ENCODE measurements at regions not wholly inside any gene's neighbourhood (a gene's known extent, or its start where the extent isn't known, plus 50 kb on each side); places are given as distances from the start of the nearest gene placed in this dataset.

DNA sequence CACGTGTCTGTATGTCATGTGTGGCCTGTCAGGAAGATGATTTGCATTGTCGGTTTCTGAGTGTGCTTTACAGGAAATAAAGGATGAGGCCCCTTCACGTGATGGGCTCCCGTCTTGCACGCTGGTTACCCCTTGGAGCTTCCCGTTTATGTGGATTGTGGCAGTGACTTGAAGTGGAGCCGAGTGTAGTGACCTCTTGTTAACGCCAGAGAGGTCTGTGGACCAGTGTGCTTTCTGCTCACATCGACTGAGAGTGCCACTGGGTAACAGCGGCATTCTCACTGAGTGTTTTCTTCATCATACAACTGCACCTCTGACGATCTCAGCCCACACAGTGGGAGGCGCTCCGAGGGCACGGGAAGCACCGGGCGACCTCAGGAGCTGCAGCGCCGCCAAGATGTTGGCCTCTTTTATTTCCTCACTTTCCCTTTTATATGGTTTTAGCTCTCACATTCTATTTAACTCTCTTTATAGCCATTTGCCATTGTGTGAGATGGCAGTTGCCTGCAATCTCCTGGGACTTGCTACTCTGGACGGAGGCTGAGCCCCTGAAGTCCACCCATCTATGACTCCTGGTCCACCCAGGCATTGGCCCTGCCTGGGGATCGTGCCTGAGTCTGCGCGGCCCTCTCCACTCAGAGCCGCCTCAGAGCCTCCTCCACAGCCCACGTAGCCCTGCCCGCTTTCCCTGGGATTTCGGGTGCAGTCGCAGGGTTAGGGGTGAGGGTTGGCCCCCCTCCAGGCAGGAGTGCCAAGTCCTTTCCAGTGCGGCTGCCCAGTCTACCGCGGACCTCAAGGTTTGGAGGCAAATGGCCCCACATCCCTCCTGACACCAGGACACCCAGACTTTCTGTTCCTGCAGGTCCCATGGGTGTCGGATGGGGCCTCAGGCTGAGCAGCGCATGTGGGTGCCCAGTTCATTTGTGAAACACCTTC lies 238.9 kb downstream of the ERMARD start:
- DNase-seq (ENCODE audit: low read depth) = no peak
- TF ChIP-seq, protein P1, sequence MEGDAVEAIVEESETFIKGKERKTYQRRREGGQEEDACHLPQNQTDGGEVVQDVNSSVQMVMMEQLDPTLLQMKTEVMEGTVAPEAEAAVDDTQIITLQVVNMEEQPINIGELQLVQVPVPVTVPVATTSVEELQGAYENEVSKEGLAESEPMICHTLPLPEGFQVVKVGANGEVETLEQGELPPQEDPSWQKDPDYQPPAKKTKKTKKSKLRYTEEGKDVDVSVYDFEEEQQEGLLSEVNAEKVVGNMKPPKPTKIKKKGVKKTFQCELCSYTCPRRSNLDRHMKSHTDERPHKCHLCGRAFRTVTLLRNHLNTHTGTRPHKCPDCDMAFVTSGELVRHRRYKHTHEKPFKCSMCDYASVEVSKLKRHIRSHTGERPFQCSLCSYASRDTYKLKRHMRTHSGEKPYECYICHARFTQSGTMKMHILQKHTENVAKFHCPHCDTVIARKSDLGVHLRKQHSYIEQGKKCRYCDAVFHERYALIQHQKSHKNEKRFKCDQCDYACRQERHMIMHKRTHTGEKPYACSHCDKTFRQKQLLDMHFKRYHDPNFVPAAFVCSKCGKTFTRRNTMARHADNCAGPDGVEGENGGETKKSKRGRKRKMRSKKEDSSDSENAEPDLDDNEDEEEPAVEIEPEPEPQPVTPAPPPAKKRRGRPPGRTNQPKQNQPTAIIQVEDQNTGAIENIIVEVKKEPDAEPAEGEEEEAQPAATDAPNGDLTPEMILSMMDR (IDR thresholded peaks at IDR 0.05; ENCODE audit: insufficient read depth, low read depth, low read length, missing control alignments) = no peak
- no peak overlapping the region for H3K4me3 ChIP-seq (ENCODE audit: low read length)

DNA sequence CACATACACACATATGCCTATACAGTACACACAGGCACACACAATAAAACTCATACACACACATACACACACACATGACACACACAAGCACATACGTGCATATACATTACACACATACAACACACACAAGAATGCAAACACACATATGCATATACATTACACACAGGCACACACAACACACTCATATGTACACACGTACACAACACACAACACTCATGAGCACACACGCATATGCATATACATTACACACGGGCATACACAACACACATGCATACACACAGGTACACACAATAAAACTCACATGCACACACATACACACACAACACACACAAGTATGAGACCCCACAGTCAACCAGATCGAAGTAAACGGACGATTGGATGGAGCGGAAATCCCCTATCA lies 238.2 kb downstream of the ERMARD start:
- H3K4me3 ChIP-seq (ENCODE audit: low read length) = no peak overlapping the region
- TF ChIP-seq, protein P1 (IDR thresholded peaks at IDR 0.05; ENCODE audit: insufficient read depth, low read depth, low read length, missing control alignments) = no peak

DNA sequence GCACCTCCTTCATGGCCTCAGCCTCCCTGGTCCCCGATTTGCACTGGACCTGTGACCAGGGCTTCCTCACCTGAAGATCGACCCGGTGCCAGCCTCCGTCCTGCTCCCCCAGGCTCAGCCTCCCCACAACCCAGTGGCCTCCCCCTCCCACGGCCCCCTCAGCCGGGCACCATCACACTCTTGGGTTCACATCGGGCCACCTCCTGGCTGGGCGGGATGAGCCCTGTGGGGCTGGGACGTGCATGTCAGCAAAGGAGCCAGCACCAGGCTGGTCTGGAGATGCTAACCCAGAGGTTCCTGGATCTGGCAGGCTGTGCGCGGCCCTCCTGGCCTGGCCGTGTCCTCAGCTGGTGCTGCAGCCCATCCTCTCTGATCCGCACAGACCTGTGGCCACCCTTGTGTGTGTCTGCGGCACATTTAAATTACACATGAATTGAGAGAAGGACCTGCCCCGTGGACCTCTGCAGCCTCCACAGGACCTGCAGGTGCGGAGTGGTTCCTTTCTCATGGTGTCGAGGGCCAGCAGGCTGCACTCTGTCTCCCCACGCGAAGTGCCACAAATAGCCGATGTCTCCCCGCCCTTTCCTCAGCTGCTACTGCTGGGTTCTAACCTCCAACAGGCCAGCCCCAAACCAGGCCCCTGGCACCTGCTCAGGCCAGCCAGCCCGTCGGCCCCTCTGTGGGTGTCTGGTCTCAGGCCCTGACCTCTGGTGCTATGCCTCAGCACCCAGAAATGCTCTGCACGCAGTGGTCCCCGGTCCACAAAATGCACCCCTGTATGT lies 237.5 kb downstream of the ERMARD start:
- DNase-seq (ENCODE audit: low read depth) = no peak
- no peak overlapping the region for H3K4me3 ChIP-seq (ENCODE audit: low read length)
- TF ChIP-seq, protein P1 (IDR thresholded peaks at IDR 0.05; ENCODE audit: insufficient read depth, low read depth, low read length, missing control alignments) = no peak

More for the DNA sequence above, 238.2 kb downstream of the ERMARD start:
- DNase-seq (ENCODE audit: low read depth) = no peak

DNA sequence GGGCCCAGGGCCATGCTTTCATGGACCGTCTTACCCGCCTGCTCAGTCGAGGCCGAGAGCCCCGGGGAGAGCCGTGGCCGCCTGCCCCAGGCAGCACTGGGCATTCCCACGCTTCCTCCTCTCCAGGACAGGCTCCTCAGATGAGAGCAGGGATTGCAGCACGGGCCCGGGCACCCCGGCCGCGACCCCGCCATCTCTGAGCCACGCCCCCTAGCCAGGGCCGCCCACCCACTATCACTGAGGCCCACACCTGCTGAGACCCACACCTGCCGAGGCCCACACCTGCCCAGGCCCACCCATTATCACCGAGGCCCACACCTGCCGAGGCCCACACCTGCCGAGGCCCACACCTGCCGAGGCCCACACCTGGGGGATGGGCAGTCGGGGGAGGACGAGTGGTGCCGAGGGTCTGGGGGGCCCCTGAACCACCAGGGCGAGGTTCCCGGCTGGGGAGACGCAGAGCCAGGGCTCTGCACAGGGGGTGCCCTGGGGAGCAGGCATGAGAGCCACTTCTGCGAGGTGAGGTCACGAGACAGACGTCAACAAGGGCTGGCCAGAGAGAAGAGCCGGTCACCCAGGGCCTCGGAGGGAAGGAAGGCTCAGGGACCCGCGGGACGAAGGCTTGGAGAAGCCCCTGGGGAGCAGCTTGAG lies 235.6 kb downstream of the ERMARD start:
- DNase-seq (ENCODE audit: low read depth) = no peak
- no peak overlapping the region for H3K4me3 ChIP-seq (ENCODE audit: low read length)
- TF ChIP-seq, protein P1 (IDR thresholded peaks at IDR 0.05; ENCODE audit: insufficient read depth, low read depth, low read length, missing control alignments) = no peak

DNA sequence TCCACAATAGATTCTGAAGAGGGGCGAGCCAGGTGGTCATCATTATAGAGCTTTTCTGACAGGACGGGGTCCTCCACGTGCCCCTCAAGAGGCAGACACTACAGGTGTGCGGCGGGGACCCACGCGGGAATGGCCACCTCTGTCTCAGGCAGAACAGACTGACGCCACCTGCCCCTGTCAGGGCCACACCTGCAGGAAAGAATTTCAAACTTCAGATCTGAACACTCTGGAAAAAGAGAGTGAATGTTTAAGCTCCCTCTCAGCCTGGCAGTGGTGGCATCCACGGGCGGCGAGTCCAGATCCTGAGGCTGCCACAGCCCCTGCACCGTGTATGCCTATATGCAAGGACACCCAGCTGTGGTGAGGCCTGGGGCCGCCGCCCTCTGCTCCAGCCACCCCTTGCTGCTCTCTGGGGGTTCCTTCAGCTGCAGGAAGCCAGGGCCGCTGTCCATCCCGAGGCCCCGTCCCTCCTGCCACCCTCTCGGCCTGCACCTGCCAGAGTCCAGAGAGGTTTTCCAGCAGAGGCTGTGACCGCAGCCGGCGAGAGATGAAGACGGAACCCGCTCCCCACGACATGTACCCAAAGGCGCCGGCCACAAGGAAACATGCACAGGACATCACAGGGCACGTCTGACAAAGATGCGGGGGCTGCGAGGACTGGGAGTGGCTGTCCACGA lies 234.9 kb downstream of the ERMARD start:
- TF ChIP-seq, protein P1 (IDR thresholded peaks at IDR 0.05; ENCODE audit: insufficient read depth, low read depth, low read length, missing control alignments) = no peak
- DNase-seq (ENCODE audit: low read depth) = no peak
- no peak overlapping the region for H3K4me3 ChIP-seq (ENCODE audit: low read length)

Data from epithelial cell of esophagus (primary cell).